CD4-positive, alpha-beta T cell (primary cell): ENCODE measurements at regions not wholly inside any gene's neighbourhood (a gene's known extent, or its start where the extent isn't known, plus 50 kb on each side); places are given as distances from the start of the nearest gene placed in this dataset.

Experiments
- ATAC-seq: fragments of 200-7000 bp; cut with Tn5 transposase; one replicate; pipeline ENCODE4 v1.10.0; 2022; ENCODE audit warnings: mild to moderate bottlenecking; ENCODE audit not compliant: poor library complexity
- CTCF ChIA-PET: fragments of 350-600 bp; sonication (Branson Sonifier 250); formaldehyde crosslinking; loops from one replicate; lab custom pipeline; 2021; ENCODE audit warnings: antibody characterized with exemption, inconsistent platforms; lab: Charles Lee
- POLR2A ChIA-PET: fragments of 350-600 bp; sonication (Branson Sonifier 250); formaldehyde crosslinking; loops from one replicate; lab custom pipeline; 2021; ENCODE audit warnings: antibody characterized with exemption, inconsistent platforms; lab: Charles Lee
- DNase-seq, 14 experiments: peaks; one replicate each; pipeline ENCODE4 v3.0.0-alpha.2; 2013 to 2020; ENCODE audit warnings: mixed read lengths in 2 of 14
- H3K27ac ChIP-seq, 2 donors: one replicate each; pipeline versions ENCODE4 v1.5.1 to v1.7.0; 2013; ENCODE audit warnings: low read length in 2 of 2, low read depth in 1 of 2, mild to moderate bottlenecking in 1 of 2
- H3K27me3 ChIP-seq, 2 experiments: 1 replicate in 1 of 2; 2 replicates in 1 of 2; pipeline versions ENCODE4 v1.6.1 to v1.7.0; 2013; ENCODE audit warnings: low read length in 2 of 2, control low read depth in 1 of 2, mild to moderate bottlenecking in 1 of 2, moderate library complexity in 1 of 2; ENCODE audit not compliant: insufficient read depth in 2 of 2, control insufficient read depth in 1 of 2
- H3K36me3 ChIP-seq: one replicate; pipeline ENCODE4 v1.6.1; 2013; ENCODE audit warnings: low read length, control low read depth; ENCODE audit not compliant: insufficient read depth
- H3K4me1 ChIP-seq: one replicate; pipeline ENCODE4 v1.6.1; 2013; ENCODE audit warnings: low read length, control low read depth; ENCODE audit not compliant: insufficient read depth
- H3K4me3 ChIP-seq: one replicate; pipeline ENCODE4 v1.5.1; 2013; ENCODE audit warnings: mild to moderate bottlenecking, low read length, moderate library complexity
- H3K9me3 ChIP-seq, 2 experiments: 1 replicate in 1 of 2; 2 replicates in 1 of 2; pipeline versions ENCODE4 v1.6.1 to v1.7.0; 2013; ENCODE audit warnings: low read length in 2 of 2, mild to moderate bottlenecking in 2 of 2, control low read depth in 1 of 2, moderate library complexity in 1 of 2; ENCODE audit not compliant: control insufficient read depth in 1 of 2, insufficient read depth in 1 of 2
- H3K27ac Mint-ChIP-seq: one replicate; pipeline ENCODE4 v1.8.0; 2020; ENCODE audit warnings: mixed read lengths
- H3K27me3 Mint-ChIP-seq: one replicate; pipeline ENCODE4 v1.8.0; 2021; ENCODE audit warnings: mixed read lengths
- H3K36me3 Mint-ChIP-seq: one replicate; pipeline ENCODE4 v1.8.0; 2021; ENCODE audit warnings: low read depth, mixed read lengths
- H3K4me1 Mint-ChIP-seq: one replicate; pipeline ENCODE4 v1.8.0; 2021; ENCODE audit warnings: low read depth, mixed read lengths
- H3K4me3 Mint-ChIP-seq: one replicate; pipeline ENCODE4 v1.8.0; 2020; ENCODE audit warnings: mild to moderate bottlenecking, mixed read lengths
- H3K9me3 Mint-ChIP-seq: one replicate; pipeline ENCODE4 v1.8.0; 2020; ENCODE audit warnings: mixed read lengths
- CTCF ChIP-seq: fragments of 200-600 bp; IDR thresholded peaks from one replicate; pipeline ENCODE4 v1.8.0; 2022; ENCODE audit warnings: antibody characterized with exemption, mild to moderate bottlenecking
- intact Hi-C, 2 experiments: fragments of 100-400 bp; cut with DNase I in 1 of 2; cut with micrococcal nuclease in 1 of 2; formaldehyde crosslinking; loops; one replicate each; pipeline versions ENCODE4 v1.15.1 to v1.9.0; 2023 to 2025; cut with DNase I, micrococcal nuclease

DNA sequence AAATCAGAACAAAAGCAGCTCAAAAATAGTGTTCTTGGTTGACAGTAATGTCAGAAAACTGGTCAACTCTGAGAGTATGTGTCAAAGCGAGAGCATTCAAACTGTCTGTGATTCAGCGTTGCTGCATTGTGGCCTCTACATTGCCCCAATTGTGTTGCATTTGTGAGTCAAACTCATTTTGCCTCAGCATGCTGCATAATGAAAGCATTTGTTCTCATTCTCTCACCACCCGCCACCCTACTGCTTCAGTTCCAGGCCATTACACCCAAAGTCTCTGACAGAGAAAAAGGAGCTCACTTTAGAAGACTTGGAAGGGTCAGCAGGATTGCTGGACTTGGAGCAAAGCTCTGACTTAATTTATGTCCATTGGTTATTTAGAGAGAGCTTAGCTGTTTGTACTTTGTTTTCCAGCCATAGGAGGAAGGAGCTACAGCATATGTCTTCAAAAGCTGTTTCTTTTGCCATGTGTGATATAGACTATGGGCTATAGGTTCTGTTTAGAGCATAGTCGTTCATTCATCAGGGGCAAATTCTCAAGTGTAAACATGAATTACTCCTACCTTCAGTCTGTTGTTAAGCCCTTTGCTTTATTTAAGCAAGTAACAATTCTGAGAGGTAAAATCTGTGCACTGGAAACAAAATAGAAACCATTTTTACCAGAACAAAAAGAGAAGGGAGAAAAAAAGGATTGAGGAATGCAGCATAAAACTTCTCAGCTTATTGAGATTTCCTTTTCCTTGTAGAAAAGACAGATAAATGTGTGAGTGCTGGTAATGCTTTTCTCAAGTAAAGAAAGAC lies 153.4 kb upstream of the ANK2 start:
- ChIA-PET CTCF (no interaction called here), POLR2A (no interaction called here)
- DNase-seq: no peak
- Histone ChIP-seq H3K4me1 (no peaks in the 10 kb centered on the region), H3K27me3 (peaks cover 0 to 4% of the 10 kb centered on the region in 2 experiments), H3K36me3 (no peaks in the 10 kb centered on the region), H3K4me3 (no peak overlapping the region), H3K27ac (no peak overlapping the region), H3K9me3 (no peaks in the 10 kb centered on the region)
- H3K9me3 Mint-ChIP-seq: no peaks in the 10 kb centered on the region
- no peak overlapping the region for H3K4me3 Mint-ChIP-seq
- H3K27me3 Mint-ChIP-seq: peaks cover 31% of the 10 kb centered on the region
- no peak for TF ChIP-seq CTCF
- no peak overlapping the region for H3K27ac Mint-ChIP-seq
- intact Hi-C loops: no loop called here
- H3K36me3 Mint-ChIP-seq: no peaks in the 10 kb centered on the region
- H3K4me1 Mint-ChIP-seq: no peaks in the 10 kb centered on the region
- no peak for ATAC-seq

- H3K4me3 Mint-ChIP-seq: no peak overlapping the region
- H3K27me3 Mint-ChIP-seq: peaks cover 33% of the 10 kb centered on the region
- ChIA-PET POLR2A (no interaction called here), CTCF (no interaction called here)
- no peaks in the 10 kb centered on the region for H3K36me3 Mint-ChIP-seq
- no peaks in the 10 kb centered on the region for H3K4me1 Mint-ChIP-seq
- ATAC-seq (no peak), DNase-seq (no peak)
- Histone ChIP-seq H3K4me1 (no peaks in the 10 kb centered on the region), H3K36me3 (no peaks in the 10 kb centered on the region), H3K27me3 (peaks cover 0 to 4% of the 10 kb centered on the region in 2 experiments), H3K9me3 (no peaks in the 10 kb centered on the region), H3K27ac (no peak overlapping the region), H3K4me3 (no peak overlapping the region)
- no peak for TF ChIP-seq CTCF
- no peaks in the 10 kb centered on the region for H3K9me3 Mint-ChIP-seq
- H3K27ac Mint-ChIP-seq: no peak overlapping the region
- intact Hi-C loops: no loop called here
These were observed 152.8 kb upstream of the ANK2 start for GRCh38 chr4:112896609-112897190.

DNA sequence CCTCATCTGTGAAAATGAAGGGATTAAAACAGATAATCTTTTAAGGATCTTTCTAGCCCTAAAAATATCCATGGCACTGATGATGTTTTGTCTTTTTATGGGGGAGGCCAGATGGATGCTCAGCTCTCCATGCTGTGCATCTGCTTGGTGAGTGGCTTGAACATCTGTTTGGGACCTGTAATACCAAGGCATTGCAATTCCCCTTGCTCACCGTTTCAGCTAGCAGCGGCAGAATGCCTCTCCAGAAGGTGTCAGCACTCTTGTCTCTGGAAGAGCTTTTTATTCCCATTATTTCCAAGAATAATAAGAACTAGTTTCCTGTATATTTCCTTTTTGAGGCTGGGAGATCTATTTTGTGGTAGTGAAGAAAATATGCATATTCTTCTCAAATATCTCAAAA lies 151.9 kb upstream of the ANK2 start:
- H3K27me3 ChIP-seq: peaks cover 0 to 4% of the 10 kb centered on the region in 2 experiments
- Mint-ChIP-seq H3K27ac (no peak overlapping the region), H3K4me1 (no peaks in the 10 kb centered on the region), H3K36me3 (no peaks in the 10 kb centered on the region), H3K27me3 (peaks cover 37% of the 10 kb centered on the region), H3K9me3 (no peaks in the 10 kb centered on the region), H3K4me3 (no peak overlapping the region)
- ChIA-PET POLR2A (no interaction called here), CTCF (no interaction called here)
- H3K4me3 ChIP-seq: no peak overlapping the region
- DNase-seq: no peak
- H3K9me3 ChIP-seq: no peaks in the 10 kb centered on the region
- intact Hi-C loops: no loop called here
- H3K36me3 ChIP-seq: no peaks in the 10 kb centered on the region
- no peak for TF ChIP-seq CTCF
- H3K4me1 ChIP-seq: no peaks in the 10 kb centered on the region
- no peak overlapping the region for H3K27ac ChIP-seq
- ATAC-seq: no peak
